RWPE1 (cell line): ENCODE measurements at regions not wholly inside any gene's neighbourhood (a gene's known extent, or its start where the extent isn't known, plus 50 kb on each side); places are given as distances from the start of the nearest gene placed in this dataset.

Experiments used
- CTCF ChIA-PET: fragments of 350-600 bp; sonication (Branson Sonifier 250); formaldehyde crosslinking; extraction: SDS; loops from one replicate; lab custom pipeline; 2021; lab: Yijun Ruan, JAX
- POLR2A ChIA-PET: fragments of 400-600 bp; formaldehyde crosslinking; extraction: SDS; loops from one replicate; lab custom pipeline; 2020; ENCODE audit warnings: antibody characterized with exemption; ENCODE audit not compliant: low non-redundant PET; lab: Yijun Ruan, JAX
- DNase-seq: peaks from one replicate; pipeline ENCODE4 v3.0.0; 2012; ENCODE audit warnings: low spot score
- H3K27ac ChIP-seq: fragments of 450-650 bp; 2 replicates; pipeline ENCODE4 v1.5.1; 2017
- TF ChIP-seq, protein P1 (sequence below): fragments of 450-650 bp; conservative IDR thresholded peaks from 2 replicates; pipeline ENCODE4 v1.5.1; 2017; ENCODE audit warnings: low read depth, mild to moderate bottlenecking

DNA sequence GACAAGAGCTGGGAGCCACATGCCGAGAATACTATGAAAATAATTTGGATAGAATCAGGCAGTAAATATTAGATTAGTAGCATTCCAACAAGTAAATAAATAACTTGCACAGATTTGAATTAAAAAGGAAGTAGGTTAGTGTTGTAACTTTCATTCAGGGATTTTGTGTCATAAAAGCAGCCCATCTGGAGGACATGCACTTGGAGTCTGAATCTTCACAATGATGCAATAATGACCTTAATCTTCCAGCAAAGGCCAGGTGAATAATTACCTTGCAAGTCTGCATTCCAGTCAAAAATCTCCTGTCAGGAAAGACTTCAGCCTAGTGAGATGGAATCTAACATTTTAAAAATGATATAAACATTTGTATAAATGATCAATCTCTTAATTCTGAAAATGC lies 518.1 kb downstream of the KCNJ2 start:
- POLR2A ChIA-PET, result no interaction called here
- CTCF ChIA-PET, result no interaction called here
- peak; percentile 10 for DNase-seq

DNA sequence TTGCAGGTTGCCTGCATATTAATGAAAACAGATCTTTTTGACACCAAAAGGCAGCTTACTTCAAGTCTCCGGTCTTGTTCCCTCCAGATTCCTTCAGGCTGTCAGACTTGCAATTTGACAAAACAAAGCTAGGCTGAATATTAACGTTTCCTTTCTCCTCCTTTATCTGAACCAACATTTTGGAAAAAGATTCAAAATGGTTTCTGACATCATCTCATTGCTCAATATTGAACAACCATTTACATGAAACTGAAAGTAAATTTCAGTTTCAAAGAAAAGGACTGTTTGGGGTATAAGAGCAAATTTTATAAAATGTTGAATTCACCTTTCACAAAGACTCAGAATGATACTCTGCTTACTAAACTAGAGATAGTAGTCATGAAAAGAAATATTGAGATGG lies 521.8 kb downstream of the KCNJ2 start:
- ChIA-PET POLR2A (no interaction called here), CTCF (no interaction called here)
- TF ChIP-seq, protein P1, sequence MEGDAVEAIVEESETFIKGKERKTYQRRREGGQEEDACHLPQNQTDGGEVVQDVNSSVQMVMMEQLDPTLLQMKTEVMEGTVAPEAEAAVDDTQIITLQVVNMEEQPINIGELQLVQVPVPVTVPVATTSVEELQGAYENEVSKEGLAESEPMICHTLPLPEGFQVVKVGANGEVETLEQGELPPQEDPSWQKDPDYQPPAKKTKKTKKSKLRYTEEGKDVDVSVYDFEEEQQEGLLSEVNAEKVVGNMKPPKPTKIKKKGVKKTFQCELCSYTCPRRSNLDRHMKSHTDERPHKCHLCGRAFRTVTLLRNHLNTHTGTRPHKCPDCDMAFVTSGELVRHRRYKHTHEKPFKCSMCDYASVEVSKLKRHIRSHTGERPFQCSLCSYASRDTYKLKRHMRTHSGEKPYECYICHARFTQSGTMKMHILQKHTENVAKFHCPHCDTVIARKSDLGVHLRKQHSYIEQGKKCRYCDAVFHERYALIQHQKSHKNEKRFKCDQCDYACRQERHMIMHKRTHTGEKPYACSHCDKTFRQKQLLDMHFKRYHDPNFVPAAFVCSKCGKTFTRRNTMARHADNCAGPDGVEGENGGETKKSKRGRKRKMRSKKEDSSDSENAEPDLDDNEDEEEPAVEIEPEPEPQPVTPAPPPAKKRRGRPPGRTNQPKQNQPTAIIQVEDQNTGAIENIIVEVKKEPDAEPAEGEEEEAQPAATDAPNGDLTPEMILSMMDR, result no peak
- no peak overlapping the region for H3K27ac ChIP-seq
- no peak for DNase-seq

More for the DNA sequence above, 518.1 kb downstream of the KCNJ2 start:
- no peak overlapping the region for H3K27ac ChIP-seq
- TF ChIP-seq, protein P1, result no peak

DNA sequence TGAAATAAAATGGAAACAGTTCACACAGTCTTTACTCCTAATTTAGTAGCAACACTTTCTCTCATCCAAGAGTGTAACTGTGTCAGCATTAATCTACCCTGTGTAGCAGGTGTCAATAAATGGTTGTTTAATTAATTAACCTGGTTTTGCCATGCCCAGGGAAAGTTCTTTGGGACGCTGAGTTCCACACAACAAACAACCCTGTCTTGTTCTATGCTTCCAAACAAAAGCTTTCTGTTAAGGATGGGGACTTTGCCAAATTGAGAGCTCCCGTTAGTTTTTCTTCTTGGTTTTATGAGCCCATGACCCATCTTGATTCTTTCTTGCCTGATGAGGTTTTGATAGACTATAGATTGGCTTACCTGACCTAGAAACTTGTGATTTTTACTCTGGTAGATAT lies 530.1 kb downstream of the KCNJ2 start:
- ChIA-PET CTCF (no interaction called here), POLR2A (no interaction called here)
- TF ChIP-seq, protein P1, result no peak
- no peak for DNase-seq
- no peak overlapping the region for H3K27ac ChIP-seq

DNA sequence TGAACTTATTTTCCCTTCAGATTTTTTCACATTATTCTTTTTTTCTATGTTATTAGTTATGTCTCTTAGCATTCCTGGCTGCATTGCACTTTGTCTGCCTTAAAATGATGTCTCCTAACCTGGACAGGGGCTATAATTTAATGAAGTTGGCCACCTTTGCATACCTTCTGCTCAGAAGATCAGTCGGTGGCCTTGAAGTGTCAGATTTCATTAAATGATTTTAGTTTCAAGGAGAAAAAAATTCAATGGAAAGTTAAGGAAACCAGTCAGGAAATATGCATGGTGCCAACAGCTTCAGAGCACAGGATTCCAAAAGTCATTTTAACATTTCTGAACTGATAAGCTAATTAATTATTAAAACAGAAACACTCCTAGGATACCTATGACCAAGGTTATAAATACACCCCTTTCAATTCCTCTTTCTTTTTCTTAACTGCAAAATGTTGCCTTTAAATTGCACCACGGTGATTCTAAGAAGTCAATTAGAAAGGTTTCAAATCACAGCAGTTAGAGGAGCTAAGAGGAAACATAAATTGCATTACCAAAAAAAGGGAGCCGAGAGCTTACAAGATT lies 533.4 kb downstream of the KCNJ2 start:
- H3K27ac ChIP-seq, result no peak overlapping the region
- TF ChIP-seq, protein P1, result no peak
- DNase-seq, result no peak
- POLR2A ChIA-PET, result no interaction called here
- CTCF ChIA-PET, result interaction anchor here (0.6 to 1.0 kb wide), 2 partner anchors 28 to 49 kb away, joined by 3 to 6 read pairs; no protein-coding TSS in a partner anchor

DNA sequence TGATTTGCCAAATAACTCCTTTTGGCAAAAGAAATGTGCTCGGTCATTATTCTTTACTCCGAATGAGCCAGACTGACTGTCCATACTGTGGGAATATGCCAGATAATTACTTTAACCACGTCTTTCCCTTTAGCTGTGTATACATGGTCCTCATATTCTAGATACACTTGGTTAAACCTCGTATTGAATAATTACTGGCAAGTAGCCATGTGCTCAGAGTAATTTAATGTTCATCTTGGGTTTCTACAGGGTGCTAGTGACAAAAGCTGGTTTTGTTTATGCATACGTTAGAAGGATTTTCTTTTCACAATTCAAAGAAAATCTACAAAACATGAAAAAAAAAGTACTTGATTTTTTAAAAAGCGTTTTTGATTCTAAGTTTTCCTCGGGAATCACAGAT lies 540.3 kb downstream of the KCNJ2 start:
- no peak for DNase-seq
- no peak overlapping the region for H3K27ac ChIP-seq
- CTCF ChIA-PET, result interaction anchor here (0.6 to 0.7 kb wide), 3 partner anchors 8 to 157 kb away, joined by 3 read pairs; no protein-coding TSS in a partner anchor
- POLR2A ChIA-PET, result no interaction called here
- TF ChIP-seq, protein P1, result no peak

DNA sequence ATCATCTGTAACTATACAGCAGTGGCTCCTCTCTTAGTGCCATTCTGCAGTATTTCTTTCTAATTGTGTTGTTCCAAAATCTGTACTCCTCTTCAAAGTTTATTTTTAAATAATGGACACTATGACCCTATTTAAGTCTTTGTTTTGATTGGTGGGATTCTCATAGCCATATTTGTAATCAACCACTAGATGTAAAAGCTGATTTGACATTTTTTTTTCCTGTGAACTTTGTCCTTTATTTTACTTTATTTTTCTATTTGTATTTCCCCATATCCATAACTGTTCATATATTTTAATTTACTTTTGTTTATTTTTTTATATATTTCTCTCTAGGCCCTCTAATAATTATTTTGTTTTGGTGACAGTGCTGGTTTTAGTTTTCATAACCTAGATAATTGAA lies 544.4 kb downstream of the KCNJ2 start:
- ChIA-PET POLR2A (no interaction called here), CTCF (no interaction called here)
- TF ChIP-seq, protein P1, result no peak
- no peak for DNase-seq
- H3K27ac ChIP-seq, result no peak overlapping the region
